HG02981 (cell line): ENCODE measurements at regions not wholly inside any gene's neighbourhood (a gene's known extent, or its start where the extent isn't known, plus 50 kb on each side); places are given as distances from the start of the nearest gene placed in this dataset.

Experiments
- ATAC-seq: cut with Tn5 transposase; IDR thresholded peaks from one replicate; pipeline ENCODE4 v1.9.1; 2021; ENCODE audit warnings: mild to moderate bottlenecking, moderate library complexity; ENCODE audit not compliant: unreplicated experiment

DNA sequence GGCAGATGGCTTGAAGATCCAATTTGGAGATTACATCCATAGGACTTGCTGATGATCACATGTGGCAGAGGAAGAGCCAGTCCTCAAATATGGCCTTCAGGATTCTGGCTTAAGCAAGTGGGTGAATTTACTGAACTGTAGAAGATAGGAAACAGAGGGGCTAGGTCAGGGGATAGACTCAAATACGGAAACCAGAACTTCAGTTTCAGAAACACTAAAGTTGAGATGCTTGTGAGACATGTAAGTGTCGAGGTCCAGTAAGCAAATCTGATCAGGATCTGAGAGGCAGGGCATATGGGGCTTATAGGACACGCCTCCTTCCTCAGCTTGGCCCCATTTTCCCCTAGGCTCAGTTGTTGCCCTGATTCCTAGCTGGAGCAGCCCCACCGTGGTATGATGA, 107.7 kb downstream of the LBH start:
- no peak for ATAC-seq

DNA sequence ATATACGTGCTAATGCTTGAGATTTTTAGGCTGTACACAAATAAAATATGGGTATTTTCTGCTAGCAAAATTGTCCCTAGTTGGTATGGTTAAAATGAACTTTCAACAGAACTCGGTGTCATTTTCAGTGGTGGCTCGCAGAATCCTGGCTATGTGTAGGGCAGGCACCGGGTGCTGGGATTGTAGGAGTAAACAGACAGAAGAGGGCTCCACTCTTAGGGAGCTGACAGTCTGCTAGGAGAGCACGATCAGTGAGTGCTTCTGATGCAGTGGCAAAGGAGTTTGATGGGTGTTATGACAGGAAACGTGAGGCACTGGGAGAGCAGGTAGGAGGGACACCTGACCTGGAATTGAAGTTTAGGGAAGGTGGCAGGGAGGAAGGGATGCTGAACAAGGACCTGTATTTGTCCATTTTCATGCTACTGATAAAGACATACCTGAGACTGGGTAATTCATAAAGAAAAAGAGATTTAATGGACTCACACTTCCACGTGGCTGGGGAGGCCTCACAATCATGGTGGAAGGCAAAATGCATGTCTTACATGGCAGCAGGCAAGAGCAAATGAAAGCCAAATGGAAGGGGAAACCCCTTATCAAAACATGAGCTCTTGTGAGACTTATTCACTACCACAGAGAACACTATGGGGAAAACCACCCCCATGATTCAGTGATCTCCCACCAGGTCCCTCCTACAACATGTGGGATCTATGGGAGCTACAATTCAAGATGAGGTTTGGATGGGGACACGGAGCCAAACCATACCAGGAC, 105.4 kb upstream of the LCLAT1 start:
- ATAC-seq, result no peak

DNA sequence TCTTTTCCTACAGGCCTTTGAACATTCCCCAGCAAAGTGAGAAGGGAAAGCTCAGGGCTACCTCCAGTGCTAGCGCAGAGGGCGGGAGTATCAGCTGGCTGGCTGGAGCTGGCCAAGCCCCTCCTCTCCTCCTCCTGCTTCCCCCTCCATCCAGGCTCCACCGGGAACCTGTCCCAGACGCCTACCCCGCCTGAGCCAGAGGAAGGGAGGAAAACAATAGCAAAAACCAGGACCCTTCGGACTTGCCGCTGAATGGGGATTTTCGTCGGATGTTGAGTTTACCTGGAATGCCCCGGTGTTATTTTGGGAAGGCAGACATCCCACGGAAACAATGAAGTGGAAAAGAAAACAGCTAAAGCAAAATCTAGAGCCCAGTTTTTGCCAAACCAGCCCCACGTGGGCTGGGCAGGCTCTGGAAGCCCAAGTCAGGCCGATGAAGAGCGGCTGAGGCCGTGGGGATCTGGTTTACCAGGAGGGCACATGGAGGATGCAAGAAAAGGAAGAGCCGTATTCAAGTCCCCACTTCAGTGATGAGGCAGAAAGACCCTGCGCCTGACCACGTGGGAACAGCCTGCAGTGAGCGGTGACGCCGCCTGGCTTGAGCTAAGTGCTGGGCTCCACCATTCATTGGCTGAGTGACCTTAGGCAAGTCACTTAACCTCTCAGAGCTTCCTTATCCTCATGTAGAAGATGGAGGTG, 100.4 kb upstream of the LCLAT1 start:
- no peak for ATAC-seq

DNA sequence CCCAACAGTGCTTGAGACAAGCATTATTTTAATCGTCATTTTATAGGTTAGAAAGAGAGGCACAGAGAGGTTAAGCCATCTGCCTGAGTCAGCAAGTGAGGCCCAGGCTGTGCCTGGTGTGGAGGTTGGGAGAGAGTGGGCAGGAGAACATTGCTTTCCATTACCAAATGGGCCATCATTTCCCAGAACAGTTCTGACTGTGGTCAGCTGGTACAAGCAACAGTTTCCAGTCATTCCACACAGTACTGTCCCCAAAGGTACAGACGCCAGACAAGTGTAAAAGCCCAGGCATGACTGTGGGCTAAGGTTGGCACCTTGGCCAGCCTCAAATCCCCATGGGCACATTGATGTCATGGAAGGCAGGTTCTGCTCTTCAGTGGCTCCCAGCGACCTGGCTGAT, 98.2 kb upstream of the LCLAT1 start:
- ATAC-seq, result no peak

DNA sequence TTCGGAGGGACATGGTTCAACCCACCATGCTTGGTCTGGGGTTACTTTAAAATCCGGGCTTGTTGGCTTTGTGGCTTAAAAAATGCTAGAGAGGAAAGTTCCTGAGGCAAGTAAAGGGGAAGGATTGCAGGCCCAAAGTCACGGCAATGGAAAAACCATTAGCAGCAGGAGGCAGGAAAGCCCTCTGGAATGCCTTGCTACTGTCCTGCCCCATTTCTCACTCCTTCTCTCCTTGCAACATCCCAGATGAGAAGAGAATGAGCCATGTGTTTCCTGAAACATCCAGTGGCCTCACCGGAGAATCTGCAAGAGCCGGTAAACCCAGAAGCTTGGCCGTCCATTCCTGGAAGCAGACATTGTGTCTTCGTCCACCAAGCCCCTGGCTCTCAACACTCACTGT, 97.4 kb upstream of the LCLAT1 start:
- ATAC-seq, result no peak

DNA sequence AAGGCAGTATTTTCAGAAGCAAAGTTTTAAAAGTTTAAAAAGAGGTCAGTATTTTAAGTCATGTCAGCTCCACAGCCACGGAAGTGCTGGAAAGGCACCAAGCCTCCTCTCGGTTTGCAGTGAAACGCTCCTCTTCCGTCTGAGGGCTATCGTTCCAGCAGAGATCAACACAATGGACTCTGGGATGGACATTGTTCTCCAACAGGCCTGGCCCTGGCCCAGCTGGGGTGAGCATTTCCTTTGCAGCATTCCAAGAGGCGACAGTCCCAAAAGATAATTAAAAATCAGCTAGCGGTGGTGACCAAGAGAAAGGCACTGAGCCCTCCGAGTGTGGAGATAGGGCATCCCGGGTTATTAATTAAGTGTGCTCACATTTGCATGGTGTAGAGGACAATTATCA, 95.9 kb upstream of the LCLAT1 start:
- no peak for ATAC-seq

DNA sequence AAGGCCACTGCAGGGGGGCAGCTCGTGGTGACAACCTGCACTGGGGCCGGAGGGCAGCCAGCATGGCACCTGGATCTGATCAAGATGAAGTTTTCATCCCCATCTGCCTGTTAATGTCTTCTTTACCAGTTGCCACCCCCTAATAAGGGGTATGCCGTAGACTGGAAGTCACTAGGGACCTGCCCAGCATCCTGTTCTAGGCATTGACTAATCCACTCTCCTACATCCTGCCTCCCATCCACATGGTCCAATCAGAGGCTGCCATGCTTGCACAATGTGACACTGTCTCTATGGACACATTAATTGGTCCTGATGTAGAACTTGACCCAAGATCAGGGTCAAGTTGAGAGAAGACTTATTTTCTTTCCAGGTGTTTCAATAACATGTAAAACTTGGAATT, 95.1 kb upstream of the LCLAT1 start:
- no peak for ATAC-seq

DNA sequence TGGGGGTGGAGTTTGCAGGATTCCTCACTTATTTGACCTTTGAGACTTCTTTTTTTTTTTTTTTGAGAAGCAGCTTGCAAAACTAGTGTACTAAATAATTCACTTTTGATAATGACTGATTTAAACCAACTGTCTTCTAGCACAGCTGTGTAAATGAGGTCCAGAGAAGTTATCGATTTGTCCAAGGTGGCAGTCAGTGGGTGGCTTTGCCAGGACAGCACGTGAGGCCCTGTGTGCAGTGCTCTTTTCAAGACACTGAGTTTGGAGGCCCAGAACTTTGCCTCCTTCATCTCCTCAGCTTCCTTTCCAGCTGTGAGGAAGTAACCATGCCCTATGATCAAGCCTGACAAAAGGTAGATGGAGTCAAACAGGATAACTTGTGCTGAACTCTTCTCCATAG, 92.9 kb upstream of the LCLAT1 start:
- no peak for ATAC-seq

DNA sequence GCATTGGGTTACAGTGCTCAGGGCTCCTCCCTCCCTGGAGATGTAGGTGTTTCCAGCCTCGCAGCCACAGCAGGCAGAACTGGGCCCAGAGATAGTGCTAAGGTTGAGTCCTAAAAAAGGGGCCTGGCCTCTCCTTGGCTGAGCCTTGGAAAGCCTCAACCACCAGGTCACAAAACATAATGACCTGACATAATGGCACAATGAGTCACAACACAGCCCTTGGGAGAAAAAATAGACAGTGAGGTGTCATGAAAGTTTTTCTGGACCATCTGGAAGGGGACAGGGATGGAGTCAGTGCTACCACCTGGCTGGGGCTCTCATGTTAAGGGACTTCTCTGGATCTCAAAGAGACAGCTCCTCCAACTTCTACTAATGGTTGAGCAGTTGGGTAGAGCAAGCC, 92.4 kb upstream of the LCLAT1 start:
- no peak for ATAC-seq

DNA sequence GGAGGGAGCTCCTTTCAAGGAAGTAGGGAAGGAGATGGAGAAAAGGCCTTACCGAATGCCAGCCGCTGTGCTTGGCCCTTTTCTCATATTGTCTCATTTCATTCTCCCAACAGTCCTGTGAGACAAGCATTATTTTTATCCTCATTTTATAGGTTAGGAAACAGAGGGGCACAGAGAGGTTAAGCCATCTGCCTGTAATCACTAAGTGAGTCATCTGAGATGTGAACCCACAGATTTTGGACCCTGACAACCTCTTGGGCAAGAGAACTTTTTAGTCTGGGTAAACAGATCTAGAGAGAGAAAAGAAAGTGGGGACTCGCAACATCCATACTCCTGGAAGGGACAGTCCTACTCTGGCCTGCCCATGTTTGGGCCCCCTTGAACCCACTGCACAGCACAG, 91.7 kb upstream of the LCLAT1 start:
- ATAC-seq, result no peak

DNA sequence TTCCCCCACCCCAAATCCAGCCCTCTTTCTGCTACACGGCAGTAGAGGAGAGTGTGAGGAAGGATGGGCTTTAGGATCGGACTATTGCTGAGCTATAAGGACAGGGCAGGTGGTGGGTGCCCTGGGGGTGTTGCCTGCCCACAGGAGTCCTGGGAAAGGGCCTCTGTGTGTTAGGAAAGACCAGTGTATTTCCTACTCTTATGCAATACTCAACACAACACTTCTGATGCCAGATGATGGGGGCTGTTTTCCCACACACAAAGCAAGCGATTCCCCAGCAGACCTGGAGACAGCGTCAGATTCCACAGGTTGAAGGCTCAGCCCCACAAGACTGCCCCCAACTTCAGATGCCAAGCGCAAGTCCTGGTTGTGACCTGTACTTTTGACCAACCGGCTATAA, 91.0 kb upstream of the LCLAT1 start:
- no peak for ATAC-seq

DNA sequence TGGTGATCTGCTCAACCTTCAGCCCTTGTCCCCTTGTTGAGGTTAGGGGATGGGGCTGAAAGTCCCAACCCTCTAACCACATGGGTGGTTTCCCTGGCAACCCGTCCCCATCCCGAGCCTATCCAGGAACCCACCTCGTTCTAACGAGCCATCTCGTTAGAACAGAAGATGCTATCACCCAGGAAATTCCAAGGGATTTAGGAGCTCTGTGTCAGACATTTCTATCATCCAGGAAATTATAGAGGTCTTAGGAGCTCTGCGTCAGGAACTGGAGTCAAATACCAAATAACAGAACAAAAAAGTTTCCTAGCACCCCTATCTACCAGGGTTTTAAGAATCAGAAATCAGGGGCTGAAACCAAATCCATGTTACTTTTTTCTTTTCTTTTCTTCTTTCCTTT, 90.3 kb upstream of the LCLAT1 start:
- ATAC-seq, result no peak

DNA sequence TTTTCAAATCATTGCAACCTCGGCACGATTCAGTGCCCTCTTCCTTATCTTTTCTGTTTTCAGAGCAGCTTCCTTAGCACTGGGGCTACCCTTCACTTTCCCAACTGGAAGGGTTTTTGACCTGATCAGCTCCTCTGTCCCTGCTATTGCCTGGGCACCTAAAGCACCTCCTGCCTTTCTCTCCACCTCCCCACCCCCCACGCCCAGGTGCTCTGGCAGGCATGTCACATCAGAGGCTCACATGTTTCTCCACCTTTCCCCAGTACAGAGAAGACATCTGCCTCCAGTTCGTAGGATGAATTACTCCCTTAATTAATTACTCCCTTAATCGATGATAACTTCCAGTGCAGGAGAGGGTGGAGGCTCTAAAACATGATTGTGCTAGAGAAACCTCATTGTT, 88.7 kb upstream of the LCLAT1 start:
- no peak for ATAC-seq

DNA sequence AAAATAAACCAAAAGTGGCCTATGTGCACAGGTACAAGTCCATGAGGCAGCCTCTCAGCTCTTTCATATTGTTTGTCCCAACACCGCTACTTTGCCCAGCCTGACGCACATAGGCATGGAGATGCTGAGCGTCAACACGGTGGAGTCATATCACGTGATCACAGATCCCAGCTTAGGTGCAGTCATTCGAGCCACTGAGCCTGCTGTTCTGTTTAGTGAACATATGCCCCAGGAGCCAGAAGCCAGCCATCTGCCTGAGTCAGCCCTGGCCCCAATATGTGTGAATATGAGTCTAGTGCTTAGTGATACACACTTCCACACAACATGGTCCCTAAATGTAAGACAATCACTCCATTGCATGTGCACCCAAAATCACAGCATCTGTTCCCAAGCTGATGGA, 88.2 kb upstream of the LCLAT1 start:
- ATAC-seq, result no peak

DNA sequence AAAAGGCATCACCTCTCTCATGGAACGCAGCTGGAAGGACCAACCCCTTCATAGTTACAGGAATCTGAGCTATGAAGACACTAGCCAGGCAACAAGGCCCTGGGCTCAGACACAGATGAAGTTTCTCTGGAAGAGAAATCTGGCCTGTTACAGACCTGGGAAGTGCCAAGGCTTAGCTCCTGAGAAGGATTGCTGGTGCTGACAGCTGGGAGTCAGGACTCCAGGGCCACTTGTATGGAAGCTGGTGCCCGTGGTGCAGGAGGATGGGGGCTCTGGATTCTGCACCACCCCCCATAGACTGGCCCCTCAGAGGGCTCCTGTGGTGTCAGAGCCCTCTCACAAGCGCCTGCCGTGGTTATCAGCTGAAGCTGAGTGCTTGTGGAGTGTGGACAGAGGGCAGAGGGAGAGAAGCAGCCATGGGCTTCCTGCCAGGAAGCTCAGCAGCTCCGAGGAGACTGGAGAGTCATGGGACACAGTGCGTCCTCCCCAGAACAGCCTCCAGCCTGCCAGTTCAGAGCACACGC, 87.3 kb upstream of the LCLAT1 start:
- ATAC-seq, result no peak

DNA sequence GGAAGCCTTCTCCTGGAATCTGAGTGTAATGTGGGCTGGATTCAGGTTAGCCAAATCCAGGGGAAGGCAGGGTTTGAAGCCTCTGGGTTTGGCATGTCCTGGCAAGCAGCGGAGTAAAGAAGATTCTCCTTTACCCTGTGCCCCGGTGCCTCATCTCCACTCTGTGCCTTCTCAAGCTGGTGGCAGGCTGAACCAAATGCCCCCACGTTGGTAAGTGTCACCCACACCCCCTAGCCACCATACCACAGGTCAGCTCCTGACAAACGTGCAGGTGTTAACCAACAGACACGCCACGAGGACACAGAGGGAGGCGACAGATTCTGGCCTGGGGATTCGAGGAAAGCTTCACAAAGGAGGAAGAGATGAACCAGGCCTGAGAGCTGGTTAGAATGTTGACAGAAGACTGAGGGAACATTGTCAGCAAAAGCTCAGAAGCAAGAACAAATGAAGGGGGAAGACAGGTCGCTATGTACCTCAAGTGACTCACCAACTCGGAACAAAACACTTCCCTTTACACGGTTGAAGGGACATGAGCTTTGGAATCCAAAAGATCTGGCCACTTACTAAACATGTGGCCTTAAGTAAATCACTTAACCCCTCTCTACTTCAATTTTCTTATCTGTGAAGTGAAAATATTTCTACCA, 85.2 kb upstream of the LCLAT1 start:
- no peak for ATAC-seq

DNA sequence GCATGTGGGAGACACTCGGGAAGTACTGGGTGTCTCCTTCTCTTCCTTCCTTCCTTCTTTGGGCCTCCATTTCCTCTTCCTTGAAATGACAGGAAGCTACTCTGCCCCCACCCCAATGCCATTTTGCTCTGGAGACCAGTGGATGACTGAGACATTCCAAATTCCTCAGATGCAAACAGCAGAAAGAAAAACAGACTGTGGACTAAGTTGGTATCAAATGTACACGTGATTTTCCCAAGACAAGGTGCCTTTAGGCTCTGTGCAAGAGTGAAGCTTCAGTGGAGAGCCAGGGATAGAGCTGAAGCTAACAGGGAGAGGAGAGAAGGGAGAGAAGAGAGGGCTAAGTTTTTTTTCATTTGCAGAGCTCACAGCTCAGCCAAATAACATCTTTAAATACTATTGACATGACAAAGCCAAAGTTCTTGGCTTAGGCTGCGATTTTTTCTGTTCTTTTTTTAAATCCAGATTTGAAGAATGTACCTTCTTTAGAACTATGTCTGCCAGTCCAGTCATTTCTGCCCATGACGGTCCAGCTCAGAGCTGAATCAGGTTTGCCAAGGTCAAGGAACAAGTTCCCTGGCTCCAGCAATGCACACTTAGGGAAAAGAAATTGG, 84.5 kb upstream of the LCLAT1 start:
- ATAC-seq, result no peak

DNA sequence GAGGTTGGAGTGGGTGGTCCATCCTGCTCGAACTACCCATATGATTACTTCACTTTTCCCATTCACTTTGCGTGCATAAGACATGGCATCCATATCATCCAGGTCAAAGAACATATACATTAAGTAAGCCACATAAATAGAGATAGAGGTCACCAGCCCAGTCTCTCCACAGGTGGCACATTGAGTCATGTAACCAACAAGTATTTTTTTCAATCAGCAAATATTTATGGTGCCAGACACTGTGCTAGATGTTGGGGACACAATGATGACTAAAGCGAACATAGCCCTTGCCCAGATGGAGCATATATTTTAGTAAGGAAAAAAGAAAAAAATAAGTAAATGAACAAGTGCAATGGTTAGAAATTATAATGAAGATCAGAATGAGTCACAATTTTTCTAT, 83.6 kb upstream of the LCLAT1 start:
- no peak for ATAC-seq

DNA sequence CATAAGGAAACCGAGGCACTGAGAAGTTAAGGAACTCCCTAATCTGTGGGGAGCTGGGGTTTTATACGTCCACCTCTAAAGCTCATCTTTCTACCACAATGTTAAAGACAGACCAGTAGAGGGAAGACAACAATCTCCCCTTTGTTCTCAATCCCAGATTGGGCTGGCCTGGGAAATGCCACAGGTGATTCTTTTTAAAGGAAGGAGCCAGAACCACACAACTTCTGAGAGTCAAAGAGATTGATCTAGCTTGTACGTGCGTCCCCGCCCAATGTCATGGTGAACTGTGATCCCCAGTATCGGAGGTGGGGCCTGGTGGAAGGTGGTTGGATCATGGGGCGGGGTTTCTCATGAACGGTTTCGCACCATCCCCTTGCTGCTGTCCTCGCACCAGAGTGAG, 81.8 kb upstream of the LCLAT1 start:
- ATAC-seq, result no peak

DNA sequence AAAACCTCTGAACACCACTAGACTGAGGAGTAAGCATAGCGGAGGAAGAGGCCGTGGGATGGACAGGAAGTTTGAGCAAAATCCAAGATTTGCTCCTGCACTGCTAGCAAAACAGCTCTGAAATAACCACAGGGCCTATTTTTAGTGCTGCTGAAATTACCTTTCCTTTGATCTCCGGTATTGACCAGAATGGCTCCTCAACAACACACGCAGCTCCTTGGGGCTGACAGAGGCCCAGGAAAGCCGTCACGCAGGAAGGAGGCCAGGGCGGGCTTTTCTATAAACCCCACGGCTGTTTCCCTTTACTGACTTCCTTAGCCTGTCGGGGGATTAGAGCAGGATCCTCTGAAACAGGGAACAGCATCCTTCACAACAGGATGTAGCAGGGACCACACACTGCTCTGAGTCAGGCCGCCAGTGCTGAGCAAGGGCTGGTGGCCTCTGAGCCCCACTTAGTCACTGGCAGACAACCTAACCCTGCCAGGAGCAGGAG, 80.8 kb upstream of the LCLAT1 start:
- ATAC-seq, result no peak
